ENCODE measurements at regions not wholly inside any gene's neighbourhood (a gene's known extent, or its start where the extent isn't known, plus 50 kb on each side); places are given as distances from the start of the nearest gene placed in this dataset.
"Not testable (repeated sequence)": the region's sequence is repeated elsewhere in the genome, so short reads cannot be mapped to it uniquely, and the experiment has no call there.

DNA sequence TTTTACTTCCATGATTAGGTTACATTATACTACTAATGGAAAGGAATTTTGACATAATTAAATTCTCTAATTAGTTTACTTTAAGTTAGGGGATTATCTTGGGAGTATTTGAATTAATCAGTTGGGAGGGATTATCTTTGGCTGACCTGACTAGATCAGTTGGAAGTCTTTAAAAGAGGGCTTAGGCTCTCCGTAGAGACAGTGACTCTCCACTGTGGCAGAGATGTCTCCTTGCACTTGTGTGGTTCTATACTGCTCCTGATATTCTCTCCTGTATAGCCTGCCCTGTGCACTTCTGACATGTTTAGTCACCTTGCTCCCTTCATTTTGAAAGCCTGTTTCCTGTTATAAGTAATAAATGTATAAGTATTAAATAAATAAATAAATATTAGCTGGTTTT, 1612.3 kb upstream of the PRR20A start:
- no peak for DNase-seq

DNA sequence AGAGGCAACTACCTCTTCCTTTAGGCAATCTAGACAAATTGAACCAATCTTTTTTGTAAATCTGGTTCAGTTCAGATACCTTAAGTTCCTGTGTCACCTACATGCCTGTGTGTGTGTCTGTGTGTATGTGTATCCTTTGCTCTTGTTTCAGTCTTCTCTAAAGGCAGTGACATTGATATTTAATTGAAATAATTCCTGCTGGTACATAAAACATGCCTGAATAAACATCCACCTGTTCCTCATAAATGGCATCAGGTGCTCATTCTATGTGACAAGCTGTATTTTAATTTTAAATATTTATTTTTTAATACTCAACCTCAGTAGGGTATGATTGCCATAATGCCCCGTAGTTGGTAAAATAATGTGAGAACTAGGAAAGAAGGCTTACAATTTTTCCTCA, 1606.4 kb upstream of the PRR20A start:
- DNase-seq: no peak

DNA sequence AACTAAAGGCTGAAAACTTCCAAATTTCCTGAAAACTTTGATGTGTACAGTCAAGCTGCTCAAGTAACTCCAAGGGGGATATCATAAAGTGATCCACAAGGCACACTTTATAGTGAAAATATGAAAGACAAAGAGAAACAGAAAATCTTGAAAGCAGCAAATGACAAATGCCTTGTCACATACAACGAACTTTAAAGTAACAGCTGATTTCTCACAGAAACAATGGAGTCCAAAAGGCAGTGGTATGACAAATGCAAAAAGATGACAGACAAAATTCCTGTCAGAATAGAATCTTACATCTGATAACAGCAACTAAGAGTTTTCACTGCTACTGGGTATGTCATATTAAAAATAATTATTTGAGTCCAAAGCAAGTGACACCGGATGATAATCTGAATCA, 1602.3 kb upstream of the PRR20A start:
- DNase-seq: no peak

DNA sequence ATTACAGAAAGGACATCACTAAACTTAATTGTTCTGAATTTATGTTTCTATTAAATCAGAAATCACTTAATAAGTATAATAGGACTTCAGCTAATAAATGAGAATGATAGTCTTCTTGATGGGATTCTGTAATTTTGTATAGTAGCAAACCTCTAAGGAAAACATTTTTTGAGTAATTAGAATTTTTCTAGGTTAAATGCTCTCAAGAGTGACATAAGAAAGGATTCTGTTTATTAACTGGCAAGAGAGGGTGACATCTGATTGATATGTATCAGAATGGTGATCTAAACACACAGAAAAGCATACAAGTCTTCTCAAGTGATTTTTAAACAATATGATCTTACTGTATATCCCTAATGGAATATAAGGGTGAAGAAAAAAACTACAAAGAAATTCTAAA, 1597.7 kb upstream of the PRR20A start:
- no peak for DNase-seq

DNA sequence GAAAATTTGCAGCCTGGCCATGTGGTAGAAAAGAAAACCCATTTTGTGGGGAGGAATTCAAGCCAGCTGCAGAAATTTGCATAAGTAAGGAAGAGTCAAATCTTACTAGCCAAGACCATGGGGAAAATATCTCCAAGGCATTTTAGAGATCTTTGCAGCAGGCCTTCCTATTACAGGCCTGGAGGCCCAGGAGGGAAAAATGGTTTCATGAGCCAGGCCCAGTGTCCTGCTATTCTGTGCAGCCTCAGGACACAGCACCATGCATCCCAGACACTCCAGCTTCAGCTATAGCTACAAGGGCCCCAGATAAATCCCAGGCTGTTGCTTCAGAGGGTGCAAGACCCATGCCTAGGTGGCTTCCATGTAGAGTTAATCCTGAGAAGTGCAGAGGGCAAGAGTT, 1590.1 kb upstream of the PRR20A start:
- no peak for DNase-seq

DNA sequence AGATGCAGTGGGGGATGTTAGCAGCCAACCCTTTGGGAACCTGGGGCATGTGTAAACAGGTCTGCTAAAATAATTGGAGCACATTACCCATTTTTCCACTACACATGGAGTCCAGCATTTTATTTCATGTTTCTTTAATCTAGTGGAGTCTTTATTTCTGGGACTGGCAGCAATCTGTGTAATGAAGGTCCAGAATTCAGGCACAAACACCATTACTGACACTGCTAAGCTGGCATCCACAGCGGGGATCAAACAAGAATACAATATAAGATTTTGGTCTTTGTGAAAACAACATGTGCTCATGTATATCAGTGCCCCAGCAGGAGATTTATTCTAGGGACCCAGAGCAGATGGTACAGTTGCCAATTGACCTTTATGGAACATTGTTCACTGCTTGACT, 1587.0 kb upstream of the PRR20A start:
- no peak for DNase-seq

DNA sequence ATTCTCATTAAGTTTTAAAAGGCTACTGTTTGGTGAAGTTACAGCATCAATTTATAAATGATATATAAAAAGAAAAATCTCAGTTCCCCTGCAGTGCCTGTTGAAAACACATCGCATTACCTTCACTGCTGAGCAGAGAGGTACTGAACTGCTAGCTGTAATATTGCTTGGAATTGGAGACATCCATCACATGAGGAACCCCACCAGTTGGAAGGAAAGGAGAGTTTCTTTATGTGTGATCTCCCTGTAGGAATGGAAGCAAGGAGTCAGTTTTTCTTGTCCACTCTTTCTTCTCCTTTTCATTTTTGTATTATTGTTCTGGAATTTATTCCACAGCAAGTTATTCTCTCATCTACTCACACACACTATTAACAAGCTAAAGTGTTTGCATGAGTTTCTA, 1586.0 kb upstream of the PRR20A start:
- no peak for DNase-seq

DNA sequence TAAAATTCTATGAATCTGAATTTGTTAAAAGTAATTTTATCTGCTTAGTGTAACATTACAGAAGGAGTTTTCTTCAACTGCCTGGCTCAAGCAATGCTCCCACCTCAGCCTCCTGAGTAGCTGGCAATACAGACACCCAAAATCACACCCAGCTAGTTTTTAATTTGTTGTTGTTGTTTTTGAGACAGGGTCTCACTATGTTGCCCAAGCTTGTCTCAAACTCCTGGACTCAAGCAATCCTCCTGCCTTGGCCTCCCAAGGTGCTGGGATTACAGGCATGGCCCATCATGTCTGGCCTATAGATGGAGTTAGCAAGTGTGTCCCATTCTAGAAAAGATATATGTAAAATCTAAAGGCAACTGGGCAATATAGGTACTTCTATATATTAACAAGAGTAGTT, 1580.4 kb upstream of the PRR20A start:
- DNase-seq: no peak

DNA sequence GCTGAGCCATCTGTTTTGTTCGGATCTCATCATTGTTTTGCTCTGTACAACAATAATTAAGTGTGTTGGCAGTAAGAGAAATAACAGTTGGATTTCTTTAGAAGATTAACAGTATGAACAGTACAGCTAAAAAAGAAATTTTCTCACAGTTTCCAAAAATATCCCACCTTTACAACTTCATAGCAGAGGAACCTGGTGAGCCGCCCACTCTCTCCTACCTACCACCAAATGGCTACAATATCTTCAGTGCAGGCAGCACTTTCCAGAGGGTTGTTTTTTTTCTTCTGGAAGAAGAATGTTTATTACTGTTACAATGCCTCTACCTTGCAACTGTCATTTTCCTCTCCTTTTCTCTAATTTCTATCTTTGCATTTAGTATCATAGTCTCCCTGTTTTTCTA, 1577.5 kb upstream of the PRR20A start:
- no peak for DNase-seq

DNA sequence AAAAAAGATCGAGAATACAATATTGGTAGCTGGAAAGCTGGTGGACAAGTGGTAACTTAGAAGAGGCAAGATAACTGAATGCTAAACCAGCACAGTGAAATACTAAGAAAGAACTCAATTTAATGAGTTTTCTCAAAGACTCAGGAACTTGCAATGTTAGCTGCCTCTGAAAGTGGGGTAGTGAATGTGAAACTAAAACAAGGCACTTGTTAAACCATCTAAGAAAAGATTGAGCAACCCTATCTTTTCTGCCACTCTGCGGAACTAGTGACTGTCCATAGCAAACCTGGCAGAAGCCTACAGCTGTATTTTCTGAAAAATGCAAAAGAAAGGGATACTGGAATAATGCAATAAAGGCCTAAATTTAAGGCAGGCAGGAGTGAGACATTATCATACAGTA, 1574.4 kb upstream of the PRR20A start:
- DNase-seq: no peak

DNA sequence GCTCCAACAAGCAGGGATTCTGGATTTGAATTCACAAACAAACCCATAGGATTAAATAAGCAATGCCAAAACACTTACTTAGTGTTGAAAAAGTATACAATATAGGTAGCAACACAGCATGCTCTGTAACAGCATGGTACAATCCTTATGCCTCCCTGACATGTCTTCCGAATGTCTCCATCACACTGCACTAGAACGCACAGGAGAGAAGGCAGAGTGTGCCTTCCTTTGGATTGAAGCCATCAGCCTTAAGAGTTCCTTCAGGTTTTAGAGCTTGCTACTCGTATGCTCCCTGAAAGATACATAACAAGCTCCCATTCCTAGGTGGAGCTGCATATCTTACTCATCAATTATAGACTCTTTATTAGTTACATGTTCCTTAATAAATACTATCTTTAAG, 1573.9 kb upstream of the PRR20A start:
- no peak for DNase-seq

DNA sequence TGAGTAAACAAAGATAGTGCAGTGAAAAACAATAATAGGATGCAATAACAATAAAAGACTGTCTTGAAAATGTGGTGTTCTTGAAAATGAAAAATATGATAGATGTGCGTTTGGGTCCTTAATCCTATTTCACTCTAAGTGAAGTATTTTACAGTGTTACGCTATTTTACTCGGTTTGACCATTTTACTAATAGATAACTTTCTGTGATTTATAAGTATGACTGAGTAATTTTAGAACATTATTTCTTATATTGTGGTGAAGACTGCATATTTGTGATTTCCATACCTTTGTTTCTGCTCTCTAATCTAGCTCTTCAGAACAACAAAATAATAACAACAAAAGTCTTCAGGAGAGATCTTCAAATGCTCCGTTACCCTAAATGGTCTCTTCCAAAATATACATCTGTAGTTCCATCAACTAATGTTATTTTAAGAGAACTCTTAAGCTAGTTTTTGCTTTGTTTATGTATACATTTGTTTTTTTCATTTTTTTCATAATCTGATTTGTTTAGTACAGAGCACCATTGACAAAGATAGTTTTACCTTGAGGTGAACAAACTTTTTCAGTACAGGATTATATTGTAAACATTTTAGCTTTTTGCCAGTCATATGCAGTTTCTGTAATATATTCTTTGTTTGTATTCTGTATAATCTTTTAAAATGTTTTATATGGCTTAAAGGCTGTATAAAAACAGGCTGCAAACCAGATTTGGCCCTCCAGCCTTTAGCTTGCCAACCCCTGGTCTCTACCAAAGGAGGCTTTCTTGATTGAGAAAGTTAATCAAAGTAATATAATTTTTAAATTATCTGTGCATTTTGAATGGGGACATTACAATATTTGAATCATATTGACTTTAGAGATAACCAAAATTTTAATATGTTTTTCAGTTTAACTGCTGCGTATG, 1572.7 kb upstream of the PRR20A start:
- DNase-seq: no peak

DNA sequence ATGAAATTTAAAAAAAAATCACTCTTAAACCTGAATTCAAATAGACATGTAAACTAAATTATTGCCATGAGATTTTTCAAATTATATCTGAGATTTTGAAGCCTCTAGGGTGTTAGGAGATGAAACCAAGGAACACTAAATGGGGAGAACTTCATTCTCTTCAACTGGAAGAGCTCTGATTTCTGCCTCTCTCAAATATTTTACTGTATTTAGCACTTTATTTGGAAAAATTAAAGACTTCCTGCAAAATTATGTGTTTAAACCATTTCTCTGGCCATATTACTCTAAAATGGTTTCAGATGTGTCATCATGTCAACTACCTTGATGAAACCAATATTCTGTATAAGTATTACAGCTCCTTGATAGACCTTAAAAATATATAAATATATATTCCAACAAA, 1571.6 kb upstream of the PRR20A start:
- no peak for DNase-seq

DNA sequence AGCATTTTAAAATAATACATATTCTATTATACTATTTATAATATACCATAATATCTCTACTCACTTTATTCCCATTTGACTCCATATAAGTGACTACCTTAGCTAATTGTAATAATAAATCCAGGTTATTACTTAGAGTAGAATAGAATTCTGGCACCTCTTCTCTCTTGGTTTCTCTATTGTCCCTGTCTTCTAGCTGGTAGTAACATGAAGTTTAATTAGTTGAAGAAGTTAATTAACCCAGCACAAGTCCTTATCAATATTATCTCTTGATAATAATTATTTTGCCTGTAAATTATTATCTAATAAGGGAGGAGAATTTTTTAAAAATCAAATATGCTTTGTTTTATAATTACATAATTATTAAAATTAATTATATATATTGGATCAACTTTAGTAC, 1571.2 kb upstream of the PRR20A start:
- no peak for DNase-seq

DNA sequence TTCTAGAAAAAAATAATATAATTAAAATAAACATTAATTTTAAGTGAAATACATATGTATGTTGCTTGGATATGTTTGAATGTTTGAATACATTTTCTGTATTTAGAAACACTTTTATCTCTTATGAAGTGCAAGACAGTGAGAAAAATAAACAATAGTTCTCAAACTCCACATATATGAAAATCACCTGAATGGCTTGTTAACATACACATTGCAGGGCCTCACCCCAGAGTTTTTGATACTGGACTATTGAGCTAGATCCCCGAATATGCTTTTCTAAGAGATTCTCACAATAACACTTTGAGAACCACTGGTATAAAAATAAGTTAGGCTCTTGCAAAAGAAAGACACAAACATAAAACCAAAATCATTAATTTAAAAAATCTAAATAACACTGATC, 1570.3 kb upstream of the PRR20A start:
- no peak for DNase-seq

DNA sequence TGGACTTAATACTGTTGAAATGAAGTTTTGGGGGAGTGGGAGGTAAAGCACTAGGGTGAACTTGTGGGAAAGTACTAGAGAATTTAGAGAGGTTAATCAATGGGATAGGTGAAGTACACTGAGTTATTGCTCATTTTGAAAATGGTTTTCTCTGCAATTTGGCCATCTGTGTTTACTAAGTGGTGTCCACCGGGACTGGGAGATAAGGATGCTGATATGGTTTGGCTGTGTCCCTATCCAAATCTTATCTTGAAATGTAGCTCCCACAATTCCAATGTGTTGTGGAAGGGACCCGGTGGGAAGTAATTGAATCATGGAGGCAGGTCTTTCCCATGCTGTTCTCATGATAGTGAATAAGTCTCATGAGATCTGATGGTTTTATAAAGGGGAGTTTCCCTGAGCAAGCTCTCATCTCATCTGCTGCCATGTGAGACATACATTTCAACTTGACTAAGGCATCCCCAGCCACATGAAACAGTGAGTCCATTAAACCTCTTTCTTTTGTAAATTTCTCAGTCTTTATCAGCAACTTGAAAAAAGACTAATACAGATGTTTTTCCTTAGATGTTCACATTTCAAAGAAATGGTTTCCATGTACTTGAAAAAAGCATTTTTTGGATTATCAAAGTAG, 1569.4 kb upstream of the PRR20A start:
- no peak for DNase-seq

DNA sequence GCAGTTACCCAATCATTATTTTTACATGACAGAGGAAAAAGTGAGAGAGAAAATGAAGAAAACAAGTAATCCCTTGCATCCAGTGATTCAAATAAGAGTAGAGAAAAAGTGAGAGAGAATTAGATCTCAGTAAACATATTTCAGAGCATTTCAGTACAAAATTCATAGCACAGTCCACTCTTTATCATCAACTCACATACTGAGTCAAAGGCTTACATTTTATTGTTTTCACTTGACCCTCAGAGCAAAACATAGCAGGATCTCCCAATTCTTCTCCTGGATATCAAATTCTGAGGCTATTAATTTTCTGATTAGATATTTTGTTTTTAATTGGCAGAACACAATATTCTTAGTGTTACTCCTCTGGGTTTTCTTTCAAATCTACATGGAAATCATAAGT, 1568.3 kb upstream of the PRR20A start:
- DNase-seq: no peak

DNA sequence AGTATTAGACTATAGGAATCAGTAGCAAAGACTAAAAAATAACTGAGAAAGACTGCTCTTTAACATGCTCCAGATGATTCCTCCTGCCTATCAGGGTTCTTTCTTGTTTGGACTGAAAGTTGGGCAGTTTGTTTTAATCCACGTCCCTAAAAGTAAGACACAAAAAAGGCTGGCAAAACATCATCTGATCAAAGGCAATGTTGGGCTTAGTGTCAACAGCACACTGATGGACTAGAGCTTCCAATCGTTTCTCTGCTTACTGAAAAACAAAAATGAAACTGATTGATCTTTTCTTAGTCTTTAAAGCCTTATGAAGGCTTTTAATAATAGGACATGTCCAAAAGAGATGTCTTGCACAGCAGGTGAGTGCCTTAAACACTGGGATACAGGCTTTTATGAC, 1567.9 kb upstream of the PRR20A start:
- DNase-seq: no peak

DNA sequence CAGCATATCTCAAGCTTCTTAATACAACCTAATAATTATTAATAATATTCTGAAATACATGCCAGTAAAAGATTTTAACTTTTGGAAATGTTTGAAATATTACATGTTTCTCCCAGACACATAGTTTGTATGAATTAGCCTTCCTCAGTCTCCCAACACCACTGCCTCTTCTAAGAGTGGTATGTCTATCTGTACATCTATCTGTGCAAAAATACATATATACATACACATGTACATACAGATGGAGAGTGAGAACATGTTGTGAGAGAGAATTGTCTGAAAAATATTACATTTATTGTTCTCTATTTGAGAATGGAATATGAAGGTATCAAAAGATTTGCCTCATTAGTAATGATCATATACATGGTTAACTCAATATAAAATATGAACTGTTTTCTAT, 1567.2 kb upstream of the PRR20A start:
- DNase-seq: no peak

DNA sequence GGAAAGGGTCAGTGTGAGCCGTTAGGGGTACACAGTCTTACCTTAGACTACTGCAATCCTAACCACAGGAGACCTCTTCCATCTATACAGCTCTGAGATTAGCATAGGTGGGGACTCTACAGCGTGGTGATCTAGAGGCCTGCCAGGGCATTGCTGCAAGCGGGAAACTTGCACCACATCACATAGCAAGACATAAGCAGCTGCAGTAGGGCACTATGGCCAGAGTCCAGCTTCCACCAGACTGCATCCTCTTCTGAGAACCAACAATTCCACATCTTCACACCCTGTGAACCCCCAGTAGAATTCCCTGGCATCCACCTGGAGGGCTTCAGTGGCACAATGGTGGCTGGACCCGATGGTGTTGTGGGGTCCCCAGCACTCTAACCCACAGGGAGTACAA, 1564.3 kb upstream of the PRR20A start:
- DNase-seq: no peak

DNA sequence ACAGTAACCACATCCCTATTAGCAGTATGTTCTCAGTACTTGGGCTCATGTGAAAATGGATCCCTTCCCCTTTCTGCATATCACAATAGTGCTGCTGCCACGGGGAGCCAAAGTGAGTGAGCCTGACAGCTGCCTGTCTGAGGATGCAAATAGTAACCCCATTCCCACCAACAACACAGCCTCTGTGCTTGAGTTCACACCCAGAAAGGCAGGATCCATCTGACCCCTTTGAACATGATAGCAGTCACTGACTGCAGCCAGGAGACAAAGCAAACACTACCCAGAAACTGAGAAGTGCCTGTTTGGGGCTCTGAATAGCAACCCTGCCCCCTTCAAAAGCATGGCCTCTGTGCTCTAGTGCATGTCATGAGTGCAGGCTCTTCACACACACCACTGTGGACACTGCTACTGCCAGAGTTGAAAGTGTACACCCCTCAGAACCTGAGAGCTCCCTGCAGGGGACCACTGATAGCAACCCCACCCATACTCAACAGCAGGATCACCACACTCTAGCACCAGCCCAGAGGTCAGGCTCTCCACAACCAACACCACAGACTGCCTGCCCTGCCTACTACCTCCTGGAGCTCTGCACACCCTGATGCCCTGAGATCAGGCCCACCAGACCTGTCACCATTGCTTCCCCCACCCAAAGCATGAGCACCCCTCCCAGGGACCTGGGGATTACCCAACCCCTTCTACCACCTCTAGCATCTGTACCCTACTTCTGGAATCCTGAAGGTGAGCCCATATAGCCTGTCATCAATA, 1563.5 kb upstream of the PRR20A start:
- DNase-seq: no peak

DNA sequence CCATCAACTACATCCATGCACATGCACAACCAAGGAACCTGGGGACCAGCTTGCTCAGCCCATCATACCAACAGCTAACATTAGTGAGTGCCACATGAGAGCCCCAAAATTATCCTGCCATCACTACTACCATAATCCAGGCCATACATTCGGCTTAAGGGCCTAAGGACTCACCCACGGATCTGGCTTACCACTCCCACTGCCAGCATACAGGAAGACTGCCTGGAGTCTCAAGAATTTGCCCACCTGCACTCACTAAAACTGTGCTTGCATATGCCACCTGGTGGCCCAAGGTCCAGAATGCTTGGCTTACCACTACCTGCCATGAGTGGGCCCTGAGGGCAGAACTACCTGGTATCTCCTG, 1562.9 kb upstream of the PRR20A start:
- DNase-seq: no peak

DNA sequence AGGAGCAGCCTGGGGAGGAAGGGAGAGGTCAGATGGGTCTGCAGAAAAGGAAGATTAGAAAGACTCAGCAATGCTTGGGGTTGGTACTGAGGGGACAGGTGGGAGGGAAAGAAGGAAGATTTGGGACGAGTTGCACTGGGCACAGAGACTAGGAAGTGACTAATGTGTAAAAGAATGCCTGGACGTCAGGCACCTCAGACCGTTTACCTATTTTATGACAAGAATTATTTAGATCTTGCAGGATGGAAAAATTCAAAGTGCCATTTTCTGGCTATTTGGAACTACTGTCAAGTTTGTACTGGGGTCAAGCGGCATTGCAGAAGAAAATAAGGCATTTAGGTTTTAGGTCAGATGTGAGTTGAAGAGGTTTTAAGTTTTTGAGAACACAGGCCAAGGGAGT, 1558.4 kb upstream of the PRR20A start:
- not testable (repeated sequence) for DNase-seq

All from fibroblast of skin of scalp (primary cell).